Panc1 (cell line): ENCODE measurements at regions not wholly inside any gene's neighbourhood (a gene's known extent, or its start where the extent isn't known, plus 50 kb on each side); places are given as distances from the start of the nearest gene placed in this dataset.

Experiments
- ATAC-seq: fragments of 200-7000 bp; cut with Tn5 transposase; 2 replicates; pipeline ENCODE4 v1.9.1; 2020; ENCODE audit warnings: mild to moderate bottlenecking, moderate library complexity
- BruUV-seq: library from RNA; stranded (reverse); fragments of 400-500 nt; replicated peaks from 2 replicates; lab custom pipeline; 2021; lab: Mats Ljungman, UMichigan
- CTCF ChIA-PET: fragments of 300-600 bp; sonication (Branson Sonifier 250); formaldehyde crosslinking; loops from one replicate; lab custom pipeline; 2022; ENCODE audit warnings: antibody characterized with exemption; lab: Charles Lee
- POLR2A ChIA-PET: fragments of 300-600 bp; sonication (Branson Sonifier 250); formaldehyde crosslinking; loops from one replicate; lab custom pipeline; 2022; ENCODE audit warnings: antibody characterized with exemption; lab: Charles Lee
- DNase-seq: peaks from one replicate; pipeline ENCODE4 v3.0.0-alpha.2; 2010; ENCODE audit warnings: low read depth, low spot score
- H3K27ac ChIP-seq: 2 replicates; pipeline ENCODE4 v1.5.1; 2011; ENCODE audit warnings: mild to moderate bottlenecking, low read length, inconsistent platforms
- H3K27me3 ChIP-seq: fragments of 200-500 bp; sonication (Bioruptor generic); 2 replicates; pipeline ENCODE4 v1.6.0; 2014; ENCODE audit warnings: low read length, inconsistent platforms; ENCODE audit not compliant: control insufficient read depth, insufficient read depth
- H3K36me3 ChIP-seq: fragments of 200-500 bp; sonication (Bioruptor generic); 2 replicates; pipeline ENCODE4 v1.5.1; 2014; ENCODE audit warnings: inconsistent platforms, mild to moderate bottlenecking, low read length, moderate library complexity; ENCODE audit not compliant: control insufficient read depth, insufficient read depth
- H3K4me1 ChIP-seq: 2 replicates; pipeline ENCODE4 v1.5.1; 2011; ENCODE audit warnings: inconsistent platforms, mild to moderate bottlenecking, low read length, moderate library complexity; ENCODE audit not compliant: control insufficient read depth, insufficient read depth
- H3K4me3 ChIP-seq, 2 experiments: 2 replicates each; pipeline ENCODE4 v1.5.1; 2011 to 2012; ENCODE audit warnings: low read depth in 2 of 2, low read length in 2 of 2, mild to moderate bottlenecking in 2 of 2, inconsistent platforms in 1 of 2, moderate library complexity in 1 of 2
- H3K9me3 ChIP-seq: fragments of 200-500 bp; sonication (Bioruptor generic); 2 replicates; pipeline ENCODE4 v1.5.1; 2014; ENCODE audit warnings: low read depth, mild to moderate bottlenecking, inconsistent platforms, low read length, moderate library complexity; ENCODE audit not compliant: control insufficient read depth, insufficient read depth
- CTCF ChIP-seq: fragments of 450-650 bp; IDR thresholded peaks from 2 replicates; pipeline ENCODE4 v1.5.1; 2017; ENCODE audit warnings: mild to moderate bottlenecking
- POLR2AphosphoS5 ChIP-seq: IDR thresholded peaks from 2 replicates; pipeline ENCODE4 v1.6.1; 2012; ENCODE audit warnings: mild to moderate bottlenecking, low read depth, low read length, moderate library complexity
- REST ChIP-seq, 2 experiments: IDR thresholded peaks; 2 replicates each; pipeline ENCODE4 v1.6.1; 2011 to 2012; ENCODE audit warnings: low read depth in 2 of 2, control low read depth in 1 of 2, low read length in 1 of 2, mild to moderate bottlenecking in 1 of 2, moderate library complexity in 1 of 2; ENCODE audit not compliant: insufficient read depth in 1 of 2
- SIN3A ChIP-seq: IDR thresholded peaks from 2 replicates; pipeline ENCODE4 v1.6.1; 2012; ENCODE audit warnings: low read depth, mild to moderate bottlenecking, low read length, moderate library complexity, borderline replicate concordance; ENCODE audit not compliant: insufficient read depth
- TCF7L2 ChIP-seq: IDR thresholded peaks from 2 replicates; pipeline ENCODE4 v1.6.1; 2011; ENCODE audit warnings: mild to moderate bottlenecking, low read depth, low read length, inconsistent platforms
- in situ Hi-C: cut with HindIII; loops from 2 replicates; pipeline ENCODE4 v1.10.0; 2016; ENCODE audit warnings: low sequenced_read_pairs, low pct_unique_long_range_greater_than_20kb
- intact Hi-C: fragments of 100-400 bp; cut with micrococcal nuclease; formaldehyde crosslinking; loops from one replicate; pipeline ENCODE4 v1.10.0; 2022; ENCODE audit not compliant: unreplicated experiment

DNA sequence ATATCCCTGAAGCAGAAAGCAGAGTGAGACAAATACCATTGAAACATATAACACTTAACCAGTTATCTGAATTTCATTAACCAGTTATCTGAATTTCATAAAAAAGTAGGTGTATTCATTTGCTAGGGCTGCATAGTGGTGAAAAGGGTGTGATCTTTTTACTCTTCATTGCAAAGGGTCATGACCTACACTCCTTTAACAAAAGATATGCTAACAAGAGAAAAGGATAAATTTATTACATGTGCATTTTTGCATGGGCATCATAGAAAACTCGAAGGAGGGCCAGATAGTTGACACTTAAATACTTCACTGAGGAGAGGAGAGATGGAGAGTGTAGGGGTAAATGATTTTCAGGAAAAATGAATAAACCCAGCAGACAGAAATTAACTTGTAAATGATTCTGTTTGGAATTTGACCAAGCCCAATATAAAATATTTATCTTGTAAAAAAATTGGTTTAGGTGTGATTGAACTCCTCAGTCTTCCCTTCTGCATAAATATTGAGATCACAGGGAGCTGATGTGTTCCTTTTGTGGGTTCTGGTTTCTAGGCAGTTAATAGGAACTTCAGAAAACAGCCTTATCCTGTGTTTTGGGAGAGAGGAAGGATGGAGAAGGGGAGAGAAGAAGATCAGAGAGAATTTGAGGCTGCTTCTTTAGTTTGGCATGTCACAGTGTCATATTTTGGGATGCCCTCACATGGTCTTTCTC lies 372.5 kb upstream of the SYT4 start:
- H3K9me3 ChIP-seq, result no peaks in the 10 kb centered on the region
- in situ Hi-C loops (no loop called here), intact Hi-C loops (no loop called here)
- DNase-seq (no peak), ATAC-seq (no peak)
- POLR2A ChIA-PET, result no interaction called here
- H3K4me1 ChIP-seq, result no peaks in the 10 kb centered on the region
- H3K27ac ChIP-seq, result no peak overlapping the region
- no TSS peak for BruUV-seq
- no peaks in the 10 kb centered on the region for H3K36me3 ChIP-seq
- TF ChIP-seq REST (IDR thresholded peaks at IDR 0.05; ENCODE audit: insufficient read depth in 1 of 2, low read depth in 2 of 2, low read length in 1 of 2) (no peak), SIN3A (no peak), CTCF (no peak), TCF7L2 (no peak), POLR2AphosphoS5 (no peak)
- CTCF ChIA-PET, result no interaction called here
- no peaks in the 10 kb centered on the region for H3K27me3 ChIP-seq
- H3K4me3 ChIP-seq, result no peak overlapping the region

GRCh38 chr18:43650426-43650825 lies 373.1 kb upstream of the SYT4 start:
- CTCF ChIA-PET, result no interaction called here
- ATAC-seq, result no peak
- no peak overlapping the region for H3K27ac ChIP-seq
- intact Hi-C loops (no loop called here), in situ Hi-C loops (no loop called here)
- H3K27me3 ChIP-seq, result no peaks in the 10 kb centered on the region
- H3K9me3 ChIP-seq, result no peaks in the 10 kb centered on the region
- TF ChIP-seq SIN3A, result no peak
- no peak for TF ChIP-seq POLR2AphosphoS5
- TF ChIP-seq REST (IDR thresholded peaks at IDR 0.05; ENCODE audit: insufficient read depth in 1 of 2, low read depth in 2 of 2, low read length in 1 of 2), result no peak
- TF ChIP-seq TCF7L2, result no peak
- TF ChIP-seq CTCF, result no peak
- POLR2A ChIA-PET, result no interaction called here
- no peaks in the 10 kb centered on the region for H3K36me3 ChIP-seq
- BruUV-seq, result no TSS peak
- no peak for DNase-seq
- no peaks in the 10 kb centered on the region for H3K4me1 ChIP-seq
- H3K4me3 ChIP-seq, result no peak overlapping the region
